HepG2 (cell line): ENCODE measurements at regions not wholly inside any gene's neighbourhood (a gene's known extent, or its start where the extent isn't known, plus 50 kb on each side); places are given as distances from the start of the nearest gene placed in this dataset.

Source experiments
- HOXA5 ChIP-seq: sonication (generic); formaldehyde crosslinking; IDR thresholded peaks from 2 replicates; pipeline ENCODE4 v1.4.0; 2020; ENCODE audit warnings: missing genetic modification reagents
- ZNF12 ChIP-seq: sonication (generic); formaldehyde crosslinking; IDR thresholded peaks from 2 replicates; pipeline ENCODE4 v1.5.0; 2020; ENCODE audit warnings: missing genetic modification reagents

GRCh38 chr5:77853353-77853907, 77.3 kb upstream of the TBCA start:
- TF ChIP-seq ZNF12 (CRISPR knock-in tag) (no peak), HOXA5 (CRISPR knock-in tag) (no peak)
